ENCODE measurements at regions not wholly inside any gene's neighbourhood (a gene's known extent, or its start where the extent isn't known, plus 50 kb on each side); places are given as distances from the start of the nearest gene placed in this dataset.

GRCh38 chr2:38450509-38450908, 73.4 kb upstream of the ATL2 start:
- no peaks in the 10 kb centered on the region for H3F3A ChIP-seq (ENCODE audit: low read depth)
- H4K20me1 ChIP-seq (ENCODE audit: insufficient read depth, low read length, poor library complexity, severe bottlenecking), result no peaks in the 10 kb centered on the region
- no peak overlapping the region for H3K4me3 ChIP-seq (ENCODE audit: low read length, poor library complexity, severe bottlenecking)
- no peak overlapping the region for H3K4me2 ChIP-seq (ENCODE audit: low read depth, low read length, poor library complexity, severe bottlenecking)
- H3K36me3 ChIP-seq (ENCODE audit: insufficient read depth, low read length), result no peaks in the 10 kb centered on the region
- H3K4me1 ChIP-seq (ENCODE audit: insufficient read depth, low read length, poor library complexity, severe bottlenecking), result no peaks in the 10 kb centered on the region
- no peaks in the 10 kb centered on the region for H3K9me2 ChIP-seq (replicated peaks; ENCODE audit: low read depth, low read length)
- H3K79me2 ChIP-seq (ENCODE audit: insufficient read depth, low read length), result no peaks in the 10 kb centered on the region
- H3K27me3 ChIP-seq (ENCODE audit: insufficient read depth, low read length, poor library complexity, severe bottlenecking), result no peaks in the 10 kb centered on the region
- H3K9me3 ChIP-seq (ENCODE audit: insufficient read depth, low read depth, low read length), result no peaks in the 10 kb centered on the region
- TF ChIP-seq EZH2phosphoT487 (IDR thresholded peaks at IDR 0.05; ENCODE audit: borderline replicate concordance), result no peak
- TF ChIP-seq CTCF (conservative IDR thresholded peaks at IDR 0.05; ENCODE audit: low read length), result no peak
- H3K9ac ChIP-seq (ENCODE audit: low read depth, low read length, poor library complexity, severe bottlenecking), result no peak overlapping the region
- no peak overlapping the region for H2AFZ ChIP-seq (ENCODE audit: low read length)

- Histone ChIP-seq H3K4me1 (ENCODE audit: insufficient read depth, low read length, poor library complexity, severe bottlenecking) (no peaks in the 10 kb centered on the region), H3K79me2 (ENCODE audit: insufficient read depth, low read length) (no peaks in the 10 kb centered on the region), H3K36me3 (ENCODE audit: insufficient read depth, low read length) (no peaks in the 10 kb centered on the region), H3K4me2 (ENCODE audit: low read depth, low read length, poor library complexity, severe bottlenecking) (no peak overlapping the region), H2AFZ (ENCODE audit: low read length) (no peak overlapping the region), H3K9me2 (replicated peaks; ENCODE audit: low read depth, low read length) (no peaks in the 10 kb centered on the region), H3K27me3 (ENCODE audit: insufficient read depth, low read length, poor library complexity, severe bottlenecking) (no peaks in the 10 kb centered on the region), H3F3A (ENCODE audit: low read depth) (no peaks in the 10 kb centered on the region), H3K9me3 (ENCODE audit: insufficient read depth, low read depth, low read length) (no peaks in the 10 kb centered on the region), H3K9ac (ENCODE audit: low read depth, low read length, poor library complexity, severe bottlenecking) (no peak overlapping the region), H4K20me1 (ENCODE audit: insufficient read depth, low read length, poor library complexity, severe bottlenecking) (no peaks in the 10 kb centered on the region), H3K4me3 (ENCODE audit: low read length, poor library complexity, severe bottlenecking) (no peak overlapping the region)
- TF ChIP-seq CTCF (conservative IDR thresholded peaks at IDR 0.05; ENCODE audit: low read length), result no peak
Measured at GRCh38 chr2:38448692-38449410, 71.8 kb upstream of the ATL2 start.

GRCh38 chr2:38446906-38447561, 70.0 kb upstream of the ATL2 start:
- Histone ChIP-seq H3K9me3 (ENCODE audit: insufficient read depth, low read depth, low read length) (no peaks in the 10 kb centered on the region), H3K4me1 (ENCODE audit: insufficient read depth, low read length, poor library complexity, severe bottlenecking) (no peaks in the 10 kb centered on the region), H4K20me1 (ENCODE audit: insufficient read depth, low read length, poor library complexity, severe bottlenecking) (no peaks in the 10 kb centered on the region), H3K9me2 (replicated peaks; ENCODE audit: low read depth, low read length) (no peaks in the 10 kb centered on the region), H3K79me2 (ENCODE audit: insufficient read depth, low read length) (no peaks in the 10 kb centered on the region), H2AFZ (ENCODE audit: low read length) (no peak overlapping the region), H3K9ac (ENCODE audit: low read depth, low read length, poor library complexity, severe bottlenecking) (no peak overlapping the region), H3K4me3 (ENCODE audit: low read length, poor library complexity, severe bottlenecking) (no peak overlapping the region), H3F3A (ENCODE audit: low read depth) (no peaks in the 10 kb centered on the region), H3K4me2 (ENCODE audit: low read depth, low read length, poor library complexity, severe bottlenecking) (no peak overlapping the region), H3K36me3 (ENCODE audit: insufficient read depth, low read length) (no peaks in the 10 kb centered on the region), H3K27me3 (ENCODE audit: insufficient read depth, low read length, poor library complexity, severe bottlenecking) (no peaks in the 10 kb centered on the region)
- TF ChIP-seq CTCF (conservative IDR thresholded peaks at IDR 0.05; ENCODE audit: low read length) (no peak), EZH2phosphoT487 (IDR thresholded peaks at IDR 0.05; ENCODE audit: borderline replicate concordance) (no peak)
